COR-L47 (cell line): ENCODE measurements at regions not wholly inside any gene's neighbourhood (a gene's known extent, or its start where the extent isn't known, plus 50 kb on each side); places are given as distances from the start of the nearest gene placed in this dataset.

Experiments used
- DNase-seq: peaks from one replicate; lab custom pipeline; 2025; lab: John Stamatoyannopoulos, UW

GRCh38 chr1:105830571-105831146 is 1225.8 kb upstream of the PRMT6 start:
- DNase-seq: no peak

GRCh38 chr1:105838071-105838470 is 1218.4 kb upstream of the PRMT6 start:
- no peak for DNase-seq

GRCh38 chr1:105865546-105865945 is 1190.9 kb upstream of the PRMT6 start:
- DNase-seq: no peak

DNA sequence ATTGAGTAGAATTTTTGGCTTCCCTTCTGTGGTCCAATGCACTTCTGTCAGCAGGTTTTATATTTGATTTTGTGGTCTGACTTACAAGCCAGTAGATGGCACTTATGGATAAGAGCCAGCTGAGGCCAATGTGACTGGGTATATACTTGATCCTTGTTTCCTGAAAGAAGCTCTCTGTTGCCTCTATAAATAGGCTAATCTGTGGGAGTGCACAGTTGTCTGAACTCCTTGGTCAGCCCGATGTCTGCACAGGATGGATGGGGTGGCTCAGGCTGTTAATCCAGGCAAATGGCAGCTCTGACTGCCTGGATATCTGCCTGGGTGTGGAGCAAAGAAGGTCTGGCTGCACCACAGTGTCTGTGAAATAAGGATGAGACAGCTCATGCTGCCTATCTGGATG is 1183.7 kb upstream of the PRMT6 start:
- DNase-seq: peak; percentile 2

- DNase-seq: no peak
These were observed 1181.9 kb upstream of the PRMT6 start for GRCh38 chr1:105874621-105875020.

GRCh38 chr1:105886309-105886708 is 1170.2 kb upstream of the PRMT6 start:
- DNase-seq: no peak

- no peak for DNase-seq
These were observed 1165.2 kb upstream of the PRMT6 start for GRCh38 chr1:105891308-105891707.

DNA sequence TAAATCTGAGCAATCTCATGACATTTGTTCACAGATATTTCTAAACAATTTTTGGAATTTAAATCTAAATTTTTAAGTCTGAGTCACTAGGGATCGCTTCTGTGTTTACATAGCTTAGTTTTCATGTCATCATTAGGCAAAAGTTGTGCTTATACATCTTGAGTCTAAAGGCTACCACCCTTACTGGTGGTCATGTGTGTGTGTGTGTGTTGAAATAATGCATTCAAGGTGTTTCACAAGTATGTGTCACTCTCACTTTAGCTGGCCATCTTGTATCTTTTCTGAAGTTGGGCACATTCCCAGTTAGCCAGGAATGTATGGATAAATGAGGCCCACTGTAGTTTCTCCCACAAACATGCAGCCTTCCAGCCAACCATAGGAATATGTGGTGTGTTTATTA is 1162.5 kb upstream of the PRMT6 start:
- no peak for DNase-seq

- no peak for DNase-seq
These were observed 1146.7 kb upstream of the PRMT6 start for GRCh38 chr1:105909811-105910210.

- no peak for DNase-seq
These were observed 1142.1 kb upstream of the PRMT6 start for GRCh38 chr1:105914403-105914802.

DNA sequence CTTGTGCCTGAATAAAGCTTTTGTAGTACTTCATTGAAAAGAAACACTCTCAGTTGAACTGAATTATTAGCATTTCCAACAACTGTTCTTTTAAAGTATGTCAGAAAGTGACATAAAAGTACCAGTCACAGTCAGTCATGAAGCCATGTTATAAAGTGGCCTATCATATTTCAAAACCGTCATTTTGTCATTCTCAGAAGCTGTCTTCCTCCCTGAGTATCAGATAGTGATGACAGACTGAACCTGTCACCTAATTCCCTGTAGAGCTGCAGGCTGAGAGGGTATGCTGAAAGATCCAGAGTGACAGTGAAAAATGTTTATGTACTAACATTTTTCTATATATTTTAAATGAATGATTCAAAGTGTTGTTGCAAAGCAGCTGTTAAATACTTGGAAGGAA is 1121.7 kb upstream of the PRMT6 start:
- no peak for DNase-seq

- DNase-seq: no peak
These were observed 1091.6 kb upstream of the PRMT6 start for GRCh38 chr1:105964879-105965278.

DNA sequence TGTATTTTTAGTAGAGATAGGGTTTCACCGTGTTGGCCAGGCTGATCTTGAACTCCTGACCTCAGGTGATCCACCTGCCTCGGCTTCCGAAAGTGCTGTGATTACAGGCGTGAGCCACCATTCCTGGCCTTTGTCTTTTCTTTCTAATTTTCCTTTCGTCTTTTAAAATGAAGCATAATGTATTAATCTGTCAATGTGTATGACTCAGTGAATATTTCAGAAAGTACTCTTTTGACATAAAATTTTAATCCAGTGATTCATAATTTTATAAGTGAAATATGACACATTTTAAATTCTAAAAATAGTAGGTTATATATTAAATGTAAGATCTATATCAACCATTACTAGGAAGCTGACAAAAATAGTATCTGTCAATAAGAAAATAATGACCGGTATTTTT is 1059.0 kb upstream of the PRMT6 start:
- DNase-seq: no peak

- peak; percentile 3 for DNase-seq
These were observed 1034.1 kb upstream of the PRMT6 start for GRCh38 chr1:106022312-106022902.

GRCh38 chr1:106027871-106028270 is 1028.6 kb upstream of the PRMT6 start:
- DNase-seq: no peak

GRCh38 chr1:106037526-106037925 is 1018.9 kb upstream of the PRMT6 start:
- no peak for DNase-seq

DNA sequence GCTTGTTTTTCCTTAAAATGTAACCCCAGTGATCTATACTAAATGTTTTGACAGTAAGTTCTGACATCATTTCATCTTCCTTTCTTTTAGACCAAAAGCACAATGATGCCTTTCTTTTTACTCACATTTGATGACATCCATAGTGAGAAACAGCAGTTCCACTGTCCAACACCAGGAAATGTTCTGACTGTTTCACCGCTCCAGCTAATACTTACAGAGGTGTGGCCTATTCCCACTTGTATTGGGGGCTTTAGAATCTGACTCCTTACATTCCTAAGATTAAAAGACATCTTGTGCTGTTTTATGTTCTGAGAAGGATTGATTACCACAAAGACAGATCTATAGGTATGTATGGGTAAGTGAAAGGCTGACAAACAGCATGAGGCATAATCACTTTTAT is 1018.2 kb upstream of the PRMT6 start:
- DNase-seq: no peak

- no peak for DNase-seq
These were observed 1012.5 kb upstream of the PRMT6 start for GRCh38 chr1:106043971-106044370.

GRCh38 chr1:106047210-106047609 is 1009.3 kb upstream of the PRMT6 start:
- DNase-seq: no peak

DNA sequence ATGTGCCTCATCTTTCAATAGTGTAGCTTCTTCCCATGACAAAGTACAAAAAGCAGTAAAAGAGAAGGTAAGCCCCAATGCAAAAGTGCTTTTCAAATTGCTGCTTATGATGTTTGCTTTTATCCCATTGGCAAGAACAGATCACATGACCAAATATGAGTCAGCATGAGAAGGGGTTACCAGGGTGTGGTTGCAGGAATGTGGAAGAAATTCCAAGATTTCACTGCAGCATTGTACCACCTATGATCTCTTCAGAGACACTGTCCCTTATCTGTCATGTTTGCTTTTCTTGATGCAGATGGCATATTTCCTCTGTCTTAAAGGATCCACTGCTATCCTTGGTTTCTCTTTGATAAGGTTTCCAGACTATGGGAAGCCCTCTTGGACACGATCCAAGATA is 1006.9 kb upstream of the PRMT6 start:
- DNase-seq: no peak

- DNase-seq: peak; percentile 71
These were observed 1000.6 kb upstream of the PRMT6 start for GRCh38 chr1:106055855-106056254.

- no peak for DNase-seq
These were observed 994.6 kb upstream of the PRMT6 start for GRCh38 chr1:106061586-106062495.

DNA sequence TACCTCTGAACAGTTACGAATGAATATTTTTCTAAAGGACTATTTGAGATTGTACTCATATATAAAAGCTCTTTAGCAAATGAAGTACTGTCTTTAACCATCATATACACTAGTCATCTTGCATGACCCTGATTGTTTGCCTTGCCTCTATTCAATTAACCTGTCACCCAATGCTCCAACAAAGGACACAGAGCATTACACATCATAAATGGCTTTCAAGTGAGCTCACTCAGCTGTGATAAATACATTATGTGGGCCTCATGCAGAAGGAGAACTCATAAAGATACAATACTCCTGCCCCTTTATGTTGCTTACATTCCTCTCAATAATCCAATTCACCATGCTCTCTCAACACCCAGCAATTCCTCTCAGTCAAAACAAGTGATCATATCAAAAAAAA is 993.0 kb upstream of the PRMT6 start:
- no peak for DNase-seq
